ENCODE measurements at regions not wholly inside any gene's neighbourhood (a gene's known extent, or its start where the extent isn't known, plus 50 kb on each side); places are given as distances from the start of the nearest gene placed in this dataset.

GRCh38 chr22:22349455-22349836 lies 104.9 kb downstream of the VPREB1 start:
- TF ChIP-seq CTCF (IDR thresholded peaks at IDR 0.05) (no peak), EP300 (IDR thresholded peaks at IDR 0.05) (no peak), MAZ (IDR thresholded peaks at IDR 0.05; ENCODE audit: borderline replicate concordance, low read depth, low read length) (no peak), SREBF2 (IDR thresholded peaks at IDR 0.05) (no peak), RNF2 (IDR thresholded peaks at IDR 0.05; ENCODE audit: borderline replicate concordance, low read depth) (no peak), FOXS1 (CRISPR knock-in tag; IDR thresholded peaks at IDR 0.05) (no peak), HDAC2 (IDR thresholded peaks at IDR 0.05) (no peak), CHD2 (IDR thresholded peaks at IDR 0.05; ENCODE audit: low read length, partially characterized antibody) (no peak), PHF8 (IDR thresholded peaks at IDR 0.05; ENCODE audit: borderline replicate concordance, low read depth) (no peak)

All from A549 (cell line).